HEK293 (cell line): ENCODE measurements at regions not wholly inside any gene's neighbourhood (a gene's known extent, or its start where the extent isn't known, plus 50 kb on each side); places are given as distances from the start of the nearest gene placed in this dataset.

Experiments used
- MEIS1 ChIP-seq: sonication (generic); formaldehyde crosslinking; IDR thresholded peaks from 2 replicates; pipeline ENCODE4 v1.8.1; 2022; ENCODE audit warnings: missing genetic modification reagents, mild to moderate bottlenecking, borderline replicate concordance
- ZBTB48 ChIP-seq: fragments of 450-650 bp; formaldehyde crosslinking; IDR thresholded peaks from 2 replicates; pipeline ENCODE4 v1.5.1; 2016; ENCODE audit warnings: missing biosample characterization, missing genetic modification characterization
- ZFP41 ChIP-seq: fragments of 450-650 bp; formaldehyde crosslinking; IDR thresholded peaks from 2 replicates; pipeline ENCODE4 v1.5.1; 2016; ENCODE audit warnings: missing biosample characterization, missing genetic modification characterization, borderline replicate concordance
- ZNF146 ChIP-seq: fragments of 450-650 bp; formaldehyde crosslinking; IDR thresholded peaks from 2 replicates; pipeline ENCODE4 v1.5.1; 2016; ENCODE audit warnings: missing biosample characterization, missing genetic modification characterization
- ZNF248 ChIP-seq: fragments of 450-650 bp; formaldehyde crosslinking; IDR thresholded peaks from 2 replicates; pipeline ENCODE4 v1.5.1; 2017; ENCODE audit warnings: missing biosample characterization, missing genetic modification characterization
- ZNF324 ChIP-seq: fragments of 450-650 bp; formaldehyde crosslinking; IDR thresholded peaks from 2 replicates; pipeline ENCODE4 v1.5.1; 2016; ENCODE audit warnings: missing biosample characterization, missing genetic modification characterization
- ZNF341 ChIP-seq: fragments of 450-650 bp; formaldehyde crosslinking; IDR thresholded peaks from 2 replicates; pipeline ENCODE4; 2016; ENCODE audit warnings: low read depth, missing biosample characterization, missing genetic modification characterization
- ZNF404 ChIP-seq: fragments of 450-650 bp; formaldehyde crosslinking; IDR thresholded peaks from 2 replicates; pipeline ENCODE4 v1.5.1; 2017; ENCODE audit warnings: missing biosample characterization, missing genetic modification characterization
- ZNF514 ChIP-seq: fragments of 450-650 bp; formaldehyde crosslinking; IDR thresholded peaks from 2 replicates; pipeline ENCODE4 v1.5.1; 2016; ENCODE audit warnings: missing biosample characterization, missing genetic modification characterization
- TF ChIP-seq, protein P1 (sequence below): fragments of 450-650 bp; formaldehyde crosslinking; IDR thresholded peaks from 2 replicates; pipeline ENCODE4 v1.5.1; 2016; ENCODE audit warnings: missing biosample characterization, missing genetic modification characterization
- TF ChIP-seq, protein P2 (sequence below): fragments of 450-650 bp; IDR thresholded peaks from 2 replicates; pipeline ENCODE4 v1.5.1; 2018; ENCODE audit warnings: missing biosample characterization, mild to moderate bottlenecking, missing genetic modification characterization
- TF ChIP-seq, protein P3 (sequence below): fragments of 450-650 bp; formaldehyde crosslinking; IDR thresholded peaks from 2 replicates; pipeline ENCODE4 v1.5.1; 2016; ENCODE audit warnings: missing biosample characterization, missing genetic modification characterization
- TF ChIP-seq, protein P4 (sequence below): fragments of 450-650 bp; formaldehyde crosslinking; IDR thresholded peaks from 2 replicates; pipeline ENCODE4 v1.5.1; 2016; ENCODE audit warnings: missing biosample characterization, missing genetic modification characterization

DNA sequence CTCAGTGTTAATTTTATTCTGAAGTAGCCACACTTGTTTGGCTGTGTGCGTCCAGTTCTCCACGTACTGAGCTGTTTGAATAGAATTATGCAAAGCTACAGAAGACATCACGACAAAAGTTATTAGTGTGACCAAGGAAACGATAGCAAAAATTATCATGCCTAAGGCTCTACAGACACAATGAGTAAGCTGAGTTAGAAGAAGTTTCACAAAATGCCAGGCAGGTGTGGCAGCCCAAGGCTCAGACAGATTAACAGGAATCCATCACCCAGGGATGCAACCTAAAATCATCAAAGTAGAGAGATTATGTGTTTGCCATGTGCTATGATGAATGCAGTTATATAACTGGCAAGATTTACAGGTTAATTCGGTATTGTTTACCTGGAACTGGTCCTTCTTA lies 73.1 kb upstream of the INCENP start:
- TF ChIP-seq, protein P1, sequence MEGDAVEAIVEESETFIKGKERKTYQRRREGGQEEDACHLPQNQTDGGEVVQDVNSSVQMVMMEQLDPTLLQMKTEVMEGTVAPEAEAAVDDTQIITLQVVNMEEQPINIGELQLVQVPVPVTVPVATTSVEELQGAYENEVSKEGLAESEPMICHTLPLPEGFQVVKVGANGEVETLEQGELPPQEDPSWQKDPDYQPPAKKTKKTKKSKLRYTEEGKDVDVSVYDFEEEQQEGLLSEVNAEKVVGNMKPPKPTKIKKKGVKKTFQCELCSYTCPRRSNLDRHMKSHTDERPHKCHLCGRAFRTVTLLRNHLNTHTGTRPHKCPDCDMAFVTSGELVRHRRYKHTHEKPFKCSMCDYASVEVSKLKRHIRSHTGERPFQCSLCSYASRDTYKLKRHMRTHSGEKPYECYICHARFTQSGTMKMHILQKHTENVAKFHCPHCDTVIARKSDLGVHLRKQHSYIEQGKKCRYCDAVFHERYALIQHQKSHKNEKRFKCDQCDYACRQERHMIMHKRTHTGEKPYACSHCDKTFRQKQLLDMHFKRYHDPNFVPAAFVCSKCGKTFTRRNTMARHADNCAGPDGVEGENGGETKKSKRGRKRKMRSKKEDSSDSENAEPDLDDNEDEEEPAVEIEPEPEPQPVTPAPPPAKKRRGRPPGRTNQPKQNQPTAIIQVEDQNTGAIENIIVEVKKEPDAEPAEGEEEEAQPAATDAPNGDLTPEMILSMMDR = no peak
- TF ChIP-seq ZNF324 = no peak
- TF ChIP-seq, protein P2, sequence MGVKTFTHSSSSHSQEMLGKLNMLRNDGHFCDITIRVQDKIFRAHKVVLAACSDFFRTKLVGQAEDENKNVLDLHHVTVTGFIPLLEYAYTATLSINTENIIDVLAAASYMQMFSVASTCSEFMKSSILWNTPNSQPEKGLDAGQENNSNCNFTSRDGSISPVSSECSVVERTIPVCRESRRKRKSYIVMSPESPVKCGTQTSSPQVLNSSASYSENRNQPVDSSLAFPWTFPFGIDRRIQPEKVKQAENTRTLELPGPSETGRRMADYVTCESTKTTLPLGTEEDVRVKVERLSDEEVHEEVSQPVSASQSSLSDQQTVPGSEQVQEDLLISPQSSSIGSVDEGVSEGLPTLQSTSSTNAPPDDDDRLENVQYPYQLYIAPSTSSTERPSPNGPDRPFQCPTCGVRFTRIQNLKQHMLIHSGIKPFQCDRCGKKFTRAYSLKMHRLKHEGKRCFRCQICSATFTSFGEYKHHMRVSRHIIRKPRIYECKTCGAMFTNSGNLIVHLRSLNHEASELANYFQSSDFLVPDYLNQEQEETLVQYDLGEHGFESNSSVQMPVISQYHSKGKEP = no peak
- TF ChIP-seq ZNF146 (tag by site-specific recombination) = no peak
- no peak for TF ChIP-seq MEIS1 (CRISPR knock-in tag)
- TF ChIP-seq ZNF341 (tag by site-specific recombination) = no peak
- no peak for TF ChIP-seq ZNF404 (tag by site-specific recombination)
- no peak for TF ChIP-seq ZBTB48 (tag by site-specific recombination)
- TF ChIP-seq, protein P3, sequence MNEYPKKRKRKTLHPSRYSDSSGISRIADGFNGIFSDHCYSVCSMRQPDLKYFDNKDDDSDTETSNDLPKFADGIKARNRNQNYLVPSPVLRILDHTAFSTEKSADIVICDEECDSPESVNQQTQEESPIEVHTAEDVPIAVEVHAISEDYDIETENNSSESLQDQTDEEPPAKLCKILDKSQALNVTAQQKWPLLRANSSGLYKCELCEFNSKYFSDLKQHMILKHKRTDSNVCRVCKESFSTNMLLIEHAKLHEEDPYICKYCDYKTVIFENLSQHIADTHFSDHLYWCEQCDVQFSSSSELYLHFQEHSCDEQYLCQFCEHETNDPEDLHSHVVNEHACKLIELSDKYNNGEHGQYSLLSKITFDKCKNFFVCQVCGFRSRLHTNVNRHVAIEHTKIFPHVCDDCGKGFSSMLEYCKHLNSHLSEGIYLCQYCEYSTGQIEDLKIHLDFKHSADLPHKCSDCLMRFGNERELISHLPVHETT = no peak
- TF ChIP-seq, protein P4, sequence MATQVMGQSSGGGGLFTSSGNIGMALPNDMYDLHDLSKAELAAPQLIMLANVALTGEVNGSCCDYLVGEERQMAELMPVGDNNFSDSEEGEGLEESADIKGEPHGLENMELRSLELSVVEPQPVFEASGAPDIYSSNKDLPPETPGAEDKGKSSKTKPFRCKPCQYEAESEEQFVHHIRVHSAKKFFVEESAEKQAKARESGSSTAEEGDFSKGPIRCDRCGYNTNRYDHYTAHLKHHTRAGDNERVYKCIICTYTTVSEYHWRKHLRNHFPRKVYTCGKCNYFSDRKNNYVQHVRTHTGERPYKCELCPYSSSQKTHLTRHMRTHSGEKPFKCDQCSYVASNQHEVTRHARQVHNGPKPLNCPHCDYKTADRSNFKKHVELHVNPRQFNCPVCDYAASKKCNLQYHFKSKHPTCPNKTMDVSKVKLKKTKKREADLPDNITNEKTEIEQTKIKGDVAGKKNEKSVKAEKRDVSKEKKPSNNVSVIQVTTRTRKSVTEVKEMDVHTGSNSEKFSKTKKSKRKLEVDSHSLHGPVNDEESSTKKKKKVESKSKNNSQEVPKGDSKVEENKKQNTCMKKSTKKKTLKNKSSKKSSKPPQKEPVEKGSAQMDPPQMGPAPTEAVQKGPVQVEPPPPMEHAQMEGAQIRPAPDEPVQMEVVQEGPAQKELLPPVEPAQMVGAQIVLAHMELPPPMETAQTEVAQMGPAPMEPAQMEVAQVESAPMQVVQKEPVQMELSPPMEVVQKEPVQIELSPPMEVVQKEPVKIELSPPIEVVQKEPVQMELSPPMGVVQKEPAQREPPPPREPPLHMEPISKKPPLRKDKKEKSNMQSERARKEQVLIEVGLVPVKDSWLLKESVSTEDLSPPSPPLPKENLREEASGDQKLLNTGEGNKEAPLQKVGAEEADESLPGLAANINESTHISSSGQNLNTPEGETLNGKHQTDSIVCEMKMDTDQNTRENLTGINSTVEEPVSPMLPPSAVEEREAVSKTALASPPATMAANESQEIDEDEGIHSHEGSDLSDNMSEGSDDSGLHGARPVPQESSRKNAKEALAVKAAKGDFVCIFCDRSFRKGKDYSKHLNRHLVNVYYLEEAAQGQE (tag by site-specific recombination) = no peak
- TF ChIP-seq ZNF514 (tag by site-specific recombination) = no peak
- no peak for TF ChIP-seq ZFP41
- TF ChIP-seq ZNF248 (tag by site-specific recombination) = no peak
